SW 1271 (cell line): ENCODE measurements at regions not wholly inside any gene's neighbourhood (a gene's known extent, or its start where the extent isn't known, plus 50 kb on each side); places are given as distances from the start of the nearest gene placed in this dataset.

Source experiments
- DNase-seq, 2 experiments: peaks; one replicate each; lab custom pipeline; 2025; lab: John Stamatoyannopoulos, UW

DNA sequence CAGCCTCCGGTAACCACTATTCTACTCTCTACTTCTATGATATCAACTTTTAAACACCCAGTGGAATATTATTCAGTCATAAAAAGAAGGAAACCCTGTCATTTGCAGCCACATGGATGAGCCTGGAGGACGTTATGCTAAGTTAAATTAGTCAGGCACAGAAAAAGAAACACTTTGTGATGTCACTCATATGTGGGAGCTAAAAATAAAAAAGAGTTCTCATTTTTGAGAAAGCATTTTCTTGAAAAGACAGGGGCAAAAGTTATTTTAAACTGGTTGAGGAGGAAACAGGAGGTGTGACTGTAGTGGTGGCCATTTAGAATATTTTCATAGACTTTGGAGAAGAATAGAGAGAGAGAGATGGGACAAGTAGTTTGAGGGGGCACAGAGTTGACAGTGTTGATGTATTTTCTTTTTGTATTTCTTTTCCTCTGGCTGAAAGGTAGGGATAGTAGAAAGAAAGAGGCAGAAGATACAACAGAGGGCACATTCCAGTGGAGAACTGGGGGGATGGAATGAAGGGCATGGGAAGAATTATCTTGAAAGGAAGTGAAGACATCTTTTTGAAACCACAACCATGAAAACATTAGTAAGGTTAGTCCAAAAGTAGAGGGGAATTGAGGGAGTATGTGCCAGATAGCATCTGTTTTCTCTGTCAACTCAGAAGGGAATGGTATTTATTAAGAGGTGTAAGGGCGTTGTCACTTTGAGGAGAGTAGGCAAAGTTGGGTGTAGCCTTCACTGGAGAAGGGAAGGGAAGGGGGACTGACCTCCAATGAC lies 181.3 kb upstream of the GMDS start:
- no peak for DNase-seq

- DNase-seq, result no peak
Measured at GRCh38 chr6:2416128-2416712, 170.8 kb upstream of the GMDS start.

DNA sequence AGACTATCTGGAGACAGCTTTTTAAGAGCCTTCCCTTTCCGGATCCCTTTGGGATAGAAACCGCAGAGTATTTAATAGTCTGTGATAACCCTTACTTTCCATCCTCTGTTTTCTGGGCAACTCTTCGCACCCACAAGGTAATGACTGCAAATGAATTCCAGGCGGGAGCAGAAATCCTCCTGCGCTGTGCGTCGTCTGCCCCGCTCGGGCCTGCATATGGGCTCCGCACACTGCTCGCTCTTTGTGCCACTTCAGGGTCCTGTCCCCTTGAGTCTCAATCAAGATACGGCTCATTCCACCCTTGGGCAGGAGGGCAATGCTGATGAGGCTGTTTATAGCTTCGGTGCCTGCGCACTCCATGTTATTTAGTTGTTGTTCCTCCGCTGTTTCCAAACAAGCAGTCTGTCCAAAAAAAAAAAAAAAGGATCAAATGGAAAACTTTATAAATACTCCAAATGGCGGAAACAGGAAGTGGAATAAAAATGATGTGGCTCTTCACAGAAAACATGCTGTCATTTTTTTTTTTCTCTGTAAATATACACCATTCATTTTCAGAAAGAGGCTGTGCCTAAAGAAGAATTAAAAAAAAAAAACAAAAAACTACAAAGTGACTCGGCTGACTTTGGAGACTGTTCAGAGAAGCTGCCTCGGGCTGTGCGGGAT lies 169.6 kb upstream of the GMDS start:
- DNase-seq, result no peak

GRCh38 chr6:2412731-2413130 lies 167.3 kb upstream of the GMDS start:
- no peak for DNase-seq

- no peak for DNase-seq
Measured at GRCh38 chr6:2410656-2411380, 165.4 kb upstream of the GMDS start.

DNA sequence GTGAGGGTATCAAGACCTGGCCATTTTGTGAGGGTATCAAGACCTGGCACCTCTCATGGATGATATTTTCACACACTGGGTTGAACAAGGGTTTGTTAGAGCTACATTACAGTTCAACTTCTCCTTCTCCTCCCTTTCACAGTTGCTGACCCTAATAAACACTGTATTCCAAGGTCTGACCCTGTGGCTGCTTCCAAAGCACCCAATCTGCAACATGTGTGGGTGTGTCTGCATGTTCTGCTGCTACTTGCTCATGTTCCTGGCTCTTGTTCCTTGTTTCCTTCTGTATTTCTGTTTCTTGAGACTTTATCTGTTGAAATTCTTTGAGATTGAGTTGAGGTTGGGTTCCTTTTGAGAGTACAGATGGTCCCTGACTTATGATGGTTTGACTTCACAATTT lies 162.1 kb upstream of the GMDS start:
- no peak for DNase-seq

GRCh38 chr6:2404211-2404929 lies 159.0 kb upstream of the GMDS start:
- DNase-seq, result no peak

GRCh38 chr6:2403546-2403945 lies 158.1 kb upstream of the GMDS start:
- DNase-seq, result no peak

- no peak for DNase-seq
Measured at GRCh38 chr6:2396846-2397630, 151.6 kb upstream of the GMDS start.

DNA sequence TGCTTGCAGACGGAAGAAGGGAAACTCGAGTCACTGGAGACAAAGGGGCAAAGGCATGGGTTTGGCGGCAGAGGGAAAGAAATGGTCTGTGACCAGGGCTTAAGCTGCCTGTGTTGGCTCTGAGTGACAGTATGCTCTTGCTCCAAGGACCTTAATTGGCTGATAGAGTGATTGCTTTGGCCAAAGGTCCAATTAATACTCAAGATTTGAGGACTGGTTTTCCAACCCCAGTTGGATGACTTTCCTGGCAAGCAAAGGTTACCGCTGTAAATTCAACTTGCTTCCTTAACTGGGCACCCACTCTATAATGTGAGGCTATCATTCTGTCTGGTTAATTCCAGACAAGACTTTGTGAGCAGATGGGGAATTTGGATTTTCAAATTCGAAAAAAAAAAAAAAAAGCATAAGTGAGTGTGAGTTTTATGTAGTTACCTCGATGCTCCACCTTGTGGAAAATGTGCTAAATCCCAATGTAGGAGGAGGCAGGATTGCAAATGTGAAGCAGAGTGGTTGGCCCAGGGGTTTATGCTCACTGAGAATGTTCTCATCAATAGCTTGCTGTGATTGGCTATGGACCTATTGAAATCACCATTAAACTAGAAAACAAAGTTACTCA lies 150.7 kb upstream of the GMDS start:
- peak in 1 of 2 experiments; percentile 7 for DNase-seq

DNA sequence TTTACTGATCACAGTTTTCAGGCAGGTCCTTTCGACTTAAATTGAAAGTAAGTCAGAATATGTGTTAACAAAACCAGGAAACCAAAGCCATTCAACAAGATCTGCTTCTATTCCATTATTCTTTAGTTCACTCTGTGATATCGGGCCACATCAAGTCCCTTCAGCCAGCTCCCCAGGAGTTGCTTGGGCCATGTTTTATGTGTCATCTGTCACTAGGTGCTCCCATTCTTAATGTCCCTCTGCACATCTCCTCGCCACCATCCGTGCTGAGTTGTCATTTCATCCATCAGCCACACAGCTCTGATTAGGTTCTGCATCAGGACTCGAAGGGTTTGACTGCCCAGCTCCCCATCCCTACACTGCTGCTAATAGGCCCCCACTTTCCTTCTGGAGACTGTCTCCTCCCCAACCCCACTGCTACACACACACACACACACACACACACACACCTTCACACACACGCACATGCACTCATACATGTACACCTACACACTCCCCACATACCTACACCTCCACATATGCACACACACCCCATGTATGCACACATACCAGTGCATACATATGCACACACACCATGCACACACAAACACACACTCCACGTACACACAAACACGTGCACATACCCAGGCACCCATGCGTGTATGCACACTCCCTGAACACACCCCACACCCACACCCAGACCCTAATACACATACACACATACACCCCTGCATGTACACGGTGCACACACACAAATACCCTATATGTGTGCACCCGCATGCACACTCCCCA lies 143.3 kb upstream of the GMDS start:
- no peak for DNase-seq

DNA sequence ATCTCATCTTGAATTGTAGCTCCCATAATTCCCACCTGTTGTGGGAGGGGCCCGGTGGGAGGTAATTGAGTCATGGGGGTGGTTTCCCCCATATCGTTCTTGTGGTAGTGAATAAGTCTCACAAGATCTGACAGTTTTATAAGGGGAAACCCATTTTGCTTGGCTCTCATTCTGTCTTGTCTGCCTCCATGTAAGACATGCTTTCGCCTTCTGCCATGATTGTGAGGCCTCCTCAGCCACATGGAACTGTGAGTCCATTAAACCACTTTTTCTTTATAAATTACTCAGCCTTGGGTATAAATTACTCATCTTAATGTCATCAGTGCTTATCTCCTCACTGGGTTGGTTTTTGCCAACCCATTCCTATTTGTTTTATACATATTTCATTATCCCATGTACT lies 142.0 kb upstream of the GMDS start:
- DNase-seq, result no peak

DNA sequence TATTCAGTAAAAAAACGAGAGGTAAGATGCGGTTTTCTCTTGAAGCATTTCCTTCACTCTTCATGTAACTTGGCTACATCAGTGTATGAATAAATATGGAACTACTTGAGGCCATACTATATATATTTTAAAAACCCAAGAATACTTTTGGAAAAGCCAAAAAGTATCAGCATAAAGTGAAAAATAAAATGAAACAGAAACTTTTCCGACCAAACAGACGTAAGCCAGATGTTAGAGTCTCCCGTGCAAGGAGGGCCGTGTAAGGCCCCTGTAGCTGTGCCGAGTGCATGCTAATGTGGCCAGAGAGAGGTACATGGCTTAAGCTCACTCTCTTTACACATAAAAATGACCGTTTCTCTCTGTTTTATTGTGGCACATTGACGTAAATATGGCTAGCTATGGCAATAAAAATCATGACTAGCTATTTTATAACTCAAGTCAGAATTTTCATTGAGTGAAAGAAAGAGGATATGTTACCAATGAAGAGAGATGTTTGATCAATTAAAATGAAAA lies 140.1 kb upstream of the GMDS start:
- DNase-seq, result no peak

DNA sequence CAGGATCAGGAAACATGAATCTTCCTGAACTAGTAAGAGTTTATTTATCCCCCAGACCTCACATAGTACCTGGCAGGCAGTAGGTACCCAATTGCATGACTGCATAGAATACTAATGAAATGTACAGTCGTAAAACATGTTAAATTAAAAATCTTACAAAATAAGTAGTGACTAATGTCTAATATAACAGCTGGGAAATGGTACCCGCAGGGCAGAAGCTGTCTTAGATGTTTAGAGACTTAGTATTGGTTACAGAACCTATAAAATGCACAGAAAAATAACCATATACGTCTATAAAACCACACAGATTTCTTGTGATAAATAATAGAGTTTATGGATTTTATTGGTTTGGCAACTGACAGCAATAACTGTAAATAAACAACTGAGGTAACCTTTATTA lies 139.1 kb upstream of the GMDS start:
- DNase-seq, result no peak

DNA sequence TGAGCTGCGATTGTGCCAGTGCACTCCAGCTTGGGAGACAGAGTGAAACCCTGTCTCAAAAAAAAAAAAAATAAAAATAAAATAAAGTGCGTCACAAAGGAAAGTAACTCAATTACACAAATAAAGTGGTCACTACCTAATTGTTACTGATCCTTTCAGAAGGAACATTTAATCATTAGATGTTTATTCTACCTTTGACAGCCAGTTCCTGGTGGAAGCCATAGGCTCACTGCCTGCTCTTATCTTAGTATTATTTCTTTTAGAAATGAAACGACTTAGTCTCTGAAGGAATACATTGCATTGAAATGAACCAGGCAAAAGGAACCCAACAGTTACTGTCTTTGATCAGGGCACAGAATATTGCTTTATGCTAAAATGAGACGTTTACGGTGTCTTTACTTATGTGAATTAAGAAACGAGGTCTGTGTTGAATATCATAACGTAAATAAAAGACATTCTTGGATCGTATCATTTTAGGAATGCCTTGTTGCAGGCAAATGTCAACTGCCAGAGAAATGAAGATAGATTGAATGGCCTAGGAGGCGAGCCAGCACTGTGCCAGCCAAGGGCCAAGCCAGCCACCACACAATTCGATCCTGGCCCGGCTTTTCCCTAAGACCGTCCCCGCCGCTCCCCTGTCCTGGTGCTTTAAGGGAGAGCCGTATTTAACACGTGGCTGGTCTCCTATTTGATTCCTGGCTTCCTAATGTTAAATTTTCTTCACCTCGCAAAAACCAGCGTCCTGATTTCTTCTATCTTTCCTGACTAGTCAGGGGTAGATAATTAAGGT lies 136.7 kb upstream of the GMDS start:
- DNase-seq, result no peak

DNA sequence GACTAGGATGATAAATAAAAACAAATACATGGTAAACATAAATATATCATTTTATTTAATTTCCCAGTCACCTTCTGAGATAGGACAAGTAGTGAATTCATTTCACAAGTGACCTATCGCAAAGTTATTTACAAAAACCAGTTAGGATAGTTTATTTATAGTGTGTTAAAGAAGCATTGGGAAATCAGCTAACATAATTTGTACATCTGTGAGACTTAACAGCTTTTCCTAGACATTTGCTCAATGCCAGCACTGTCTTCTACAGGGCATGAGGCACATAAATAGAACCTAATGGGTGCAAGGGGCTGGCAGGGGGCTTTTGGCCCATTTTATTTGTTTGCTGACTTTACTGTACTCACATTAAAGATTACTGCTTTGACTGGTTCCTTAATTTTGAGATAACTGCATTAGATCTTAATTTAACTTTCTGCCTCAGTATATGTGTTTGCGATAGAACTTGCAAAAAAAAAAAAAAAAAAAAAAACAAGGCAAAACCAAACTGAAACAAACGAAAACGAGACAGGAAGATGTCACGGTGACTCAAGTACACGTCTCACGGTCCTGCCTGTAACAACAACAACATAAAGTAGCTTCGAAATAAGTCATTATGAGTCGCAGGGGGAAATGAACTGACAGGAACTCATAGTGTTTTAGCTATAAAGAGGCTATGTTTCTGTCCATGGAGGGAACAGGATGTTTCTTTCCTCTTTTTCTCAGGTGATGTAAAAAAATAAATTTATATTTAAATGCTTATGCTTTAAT lies 133.7 kb upstream of the GMDS start:
- DNase-seq, result peak in 1 of 2 experiments; percentile 53

- DNase-seq, result no peak
Measured at GRCh38 chr6:2378046-2378657, 132.7 kb upstream of the GMDS start.
